B cell (primary cell): ENCODE measurements at regions not wholly inside any gene's neighbourhood (a gene's known extent, or its start where the extent isn't known, plus 50 kb on each side); places are given as distances from the start of the nearest gene placed in this dataset.

Source experiments
- EZH2 ChIP-seq: IDR thresholded peaks from 2 replicates; pipeline ENCODE4 v1.6.1; 2012; ENCODE audit warnings: borderline replicate concordance, low read depth, mild to moderate bottlenecking, moderate library complexity, low read length; ENCODE audit not compliant: insufficient read depth, poor library complexity, severe bottlenecking
- TF ChIP-seq, protein P1 (sequence below): fragments of 200-600 bp; IDR thresholded peaks from one replicate; pipeline ENCODE4 v1.8.0; 2022; ENCODE audit warnings: antibody characterized with exemption, mild to moderate bottlenecking

DNA sequence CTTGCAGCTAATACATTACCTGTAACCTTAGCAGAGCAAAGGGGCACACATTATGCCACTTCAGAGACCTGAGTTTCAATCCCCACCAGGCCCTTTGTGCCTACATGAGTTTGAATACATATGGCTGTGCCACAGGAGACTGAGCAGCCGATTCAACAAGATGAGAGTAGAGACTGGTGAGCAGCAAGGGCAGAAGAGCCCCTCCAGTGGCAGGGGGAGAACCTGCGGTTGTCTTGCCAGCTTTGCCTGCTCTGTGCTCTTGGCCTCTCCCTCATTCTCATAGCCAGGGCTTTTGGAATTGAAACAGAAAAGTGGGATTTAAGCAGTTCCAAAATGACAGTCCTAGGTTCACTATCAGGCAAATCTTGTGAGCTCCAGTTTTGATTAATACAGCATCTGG, 52.3 kb upstream of the CLNK start:
- TF ChIP-seq EZH2: no peak
- TF ChIP-seq, protein P1, sequence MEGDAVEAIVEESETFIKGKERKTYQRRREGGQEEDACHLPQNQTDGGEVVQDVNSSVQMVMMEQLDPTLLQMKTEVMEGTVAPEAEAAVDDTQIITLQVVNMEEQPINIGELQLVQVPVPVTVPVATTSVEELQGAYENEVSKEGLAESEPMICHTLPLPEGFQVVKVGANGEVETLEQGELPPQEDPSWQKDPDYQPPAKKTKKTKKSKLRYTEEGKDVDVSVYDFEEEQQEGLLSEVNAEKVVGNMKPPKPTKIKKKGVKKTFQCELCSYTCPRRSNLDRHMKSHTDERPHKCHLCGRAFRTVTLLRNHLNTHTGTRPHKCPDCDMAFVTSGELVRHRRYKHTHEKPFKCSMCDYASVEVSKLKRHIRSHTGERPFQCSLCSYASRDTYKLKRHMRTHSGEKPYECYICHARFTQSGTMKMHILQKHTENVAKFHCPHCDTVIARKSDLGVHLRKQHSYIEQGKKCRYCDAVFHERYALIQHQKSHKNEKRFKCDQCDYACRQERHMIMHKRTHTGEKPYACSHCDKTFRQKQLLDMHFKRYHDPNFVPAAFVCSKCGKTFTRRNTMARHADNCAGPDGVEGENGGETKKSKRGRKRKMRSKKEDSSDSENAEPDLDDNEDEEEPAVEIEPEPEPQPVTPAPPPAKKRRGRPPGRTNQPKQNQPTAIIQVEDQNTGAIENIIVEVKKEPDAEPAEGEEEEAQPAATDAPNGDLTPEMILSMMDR: no peak
